Coronary artery (tissue), 2 donors: ENCODE measurements at regions not wholly inside any gene's neighbourhood (a gene's known extent, or its start where the extent isn't known, plus 50 kb on each side); places are given as distances from the start of the nearest gene placed in this dataset.
A peak's percentile ranks its signal among the peaks of the same experiment; 100 is the strongest.

Experiments
- DNase-seq: peaks from one replicate; pipeline ENCODE4 v3.0.0-alpha.2; 2017; ENCODE audit warnings: low spot score
- H3K27ac ChIP-seq, 2 donors: fragments of 200-600 bp; sonication (generic); one replicate each; pipeline ENCODE4 v1.5.1; 2016 to 2019
- H3K4me3 ChIP-seq: fragments of 200-600 bp; sonication (generic); 2 replicates; pipeline ENCODE4 v1.5.1; 2016; ENCODE audit warnings: mild to moderate bottlenecking, moderate library complexity
- TF ChIP-seq, protein P1 (sequence below): fragments of 200-600 bp; sonication (generic); IDR thresholded peaks from one replicate; pipeline ENCODE4 v1.5.1; 2019; ENCODE audit warnings: antibody characterized with exemption

DNA sequence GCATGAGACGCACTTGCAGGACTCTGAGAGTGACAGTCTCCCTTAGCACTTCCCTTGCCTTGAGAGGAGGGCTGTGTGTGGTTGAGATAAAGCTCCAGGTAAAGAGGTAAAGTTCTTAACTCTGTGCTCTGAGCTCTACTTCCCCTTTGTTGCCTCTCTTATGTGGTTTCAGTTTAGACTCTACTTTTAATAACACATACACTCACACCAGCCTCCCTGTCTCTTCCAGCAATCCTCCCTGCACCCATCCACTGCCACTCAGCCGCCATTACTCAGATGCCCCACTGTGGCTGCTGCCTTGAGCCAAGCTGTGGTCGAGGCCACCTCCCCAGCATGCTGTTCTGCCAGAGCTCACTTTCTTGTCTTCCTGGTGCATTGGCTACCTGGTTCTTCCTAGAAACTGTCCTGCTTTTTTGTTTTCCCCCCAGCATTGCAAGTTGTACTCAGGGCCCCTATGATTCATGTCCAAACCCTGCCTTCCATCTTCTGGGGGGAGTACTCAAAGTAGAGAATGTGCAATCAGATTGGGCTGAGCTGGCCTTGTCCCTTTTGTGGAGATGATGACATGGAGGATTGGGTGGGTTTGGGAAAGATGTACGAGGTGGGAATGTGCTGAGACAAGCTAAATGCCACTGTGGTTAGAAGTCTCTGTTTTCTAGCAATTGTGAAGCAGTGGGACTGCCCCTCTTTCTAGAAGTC is 115.5 kb upstream of the PARP11 start:
- TF ChIP-seq, protein P1, sequence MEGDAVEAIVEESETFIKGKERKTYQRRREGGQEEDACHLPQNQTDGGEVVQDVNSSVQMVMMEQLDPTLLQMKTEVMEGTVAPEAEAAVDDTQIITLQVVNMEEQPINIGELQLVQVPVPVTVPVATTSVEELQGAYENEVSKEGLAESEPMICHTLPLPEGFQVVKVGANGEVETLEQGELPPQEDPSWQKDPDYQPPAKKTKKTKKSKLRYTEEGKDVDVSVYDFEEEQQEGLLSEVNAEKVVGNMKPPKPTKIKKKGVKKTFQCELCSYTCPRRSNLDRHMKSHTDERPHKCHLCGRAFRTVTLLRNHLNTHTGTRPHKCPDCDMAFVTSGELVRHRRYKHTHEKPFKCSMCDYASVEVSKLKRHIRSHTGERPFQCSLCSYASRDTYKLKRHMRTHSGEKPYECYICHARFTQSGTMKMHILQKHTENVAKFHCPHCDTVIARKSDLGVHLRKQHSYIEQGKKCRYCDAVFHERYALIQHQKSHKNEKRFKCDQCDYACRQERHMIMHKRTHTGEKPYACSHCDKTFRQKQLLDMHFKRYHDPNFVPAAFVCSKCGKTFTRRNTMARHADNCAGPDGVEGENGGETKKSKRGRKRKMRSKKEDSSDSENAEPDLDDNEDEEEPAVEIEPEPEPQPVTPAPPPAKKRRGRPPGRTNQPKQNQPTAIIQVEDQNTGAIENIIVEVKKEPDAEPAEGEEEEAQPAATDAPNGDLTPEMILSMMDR: no peak
- H3K4me3 ChIP-seq: no peak overlapping the region
- H3K27ac ChIP-seq: no peak overlapping the region
- DNase-seq: no peak

DNA sequence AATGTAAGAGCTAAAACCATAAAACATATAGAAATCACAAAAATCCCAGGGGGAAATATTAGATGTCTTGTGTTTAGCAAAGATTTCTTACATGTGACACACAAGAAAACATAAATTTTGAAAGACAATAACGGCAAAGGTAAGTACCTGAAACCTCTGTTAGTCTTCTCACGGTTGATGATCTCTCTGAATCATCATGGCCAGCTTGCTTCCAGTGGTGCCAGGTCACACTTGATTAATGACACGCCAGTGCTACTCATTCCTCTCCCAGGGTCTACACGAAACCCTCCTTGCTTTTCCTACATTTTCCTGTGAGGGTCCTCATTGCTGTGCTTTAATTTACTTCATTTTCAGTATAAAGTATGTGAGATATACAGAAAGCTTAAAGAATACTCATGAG is 114.4 kb upstream of the PARP11 start:
- Histone ChIP-seq H3K4me3 (no peak overlapping the region), H3K27ac (no peak overlapping the region)
- DNase-seq: no peak
- TF ChIP-seq, protein P1: no peak

DNA sequence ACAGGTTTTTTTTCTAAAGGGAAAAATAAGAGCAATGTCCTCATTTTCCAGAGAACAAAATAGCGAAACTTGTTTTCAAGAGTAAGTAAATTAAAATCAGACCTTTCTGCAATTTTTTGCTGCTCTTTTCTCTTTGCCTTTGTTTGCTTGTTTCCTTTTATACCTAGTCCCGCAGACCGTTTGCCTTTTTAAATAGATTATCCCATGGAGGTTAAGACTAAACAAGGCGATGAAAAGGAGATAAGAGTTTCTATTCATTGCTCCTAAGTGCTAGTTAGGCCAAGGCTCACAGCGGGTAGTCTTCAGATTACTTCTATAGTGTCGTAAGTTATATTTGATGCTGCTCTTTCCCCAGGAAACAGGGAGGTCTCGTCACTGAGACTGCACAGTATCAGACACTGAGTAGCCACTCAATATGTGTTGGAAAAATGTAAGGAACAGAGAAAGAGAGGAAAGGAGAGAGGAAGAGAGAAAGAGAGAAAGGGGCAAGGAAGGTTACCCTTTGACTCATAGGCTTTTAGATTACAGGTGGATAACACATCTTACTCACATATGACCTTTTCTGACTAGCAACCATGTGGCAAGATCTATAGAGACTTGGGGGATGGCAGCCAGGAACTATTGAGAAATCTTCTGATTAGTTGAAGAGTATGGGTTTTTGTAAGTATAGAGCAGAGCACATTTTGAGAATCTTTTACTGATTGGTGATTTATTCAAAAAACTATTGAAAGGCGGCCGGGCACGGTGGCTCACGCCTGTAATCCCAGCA is 107.5 kb upstream of the PARP11 start:
- TF ChIP-seq, protein P1: no peak
- no peak for DNase-seq

DNA sequence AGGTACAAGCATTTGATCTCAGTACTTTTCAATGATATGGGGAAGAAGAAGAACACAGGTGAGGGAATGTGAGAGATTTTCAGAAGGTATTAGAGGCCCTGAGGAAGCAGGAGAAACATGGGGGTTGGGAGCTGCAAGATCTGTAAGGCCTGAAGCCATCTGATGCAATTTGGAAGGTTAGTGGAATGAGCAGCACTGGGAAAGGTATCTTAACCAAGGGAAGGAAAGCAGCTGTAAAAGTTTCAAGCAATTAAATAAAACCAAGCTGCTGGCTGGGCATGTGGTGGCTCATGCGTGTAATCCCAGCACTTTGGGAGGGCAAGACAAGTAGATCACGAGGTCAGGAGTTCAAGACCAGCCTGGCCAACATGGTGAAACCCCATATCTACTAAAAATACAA is 104.4 kb upstream of the PARP11 start:
- no peak overlapping the region for H3K4me3 ChIP-seq
- peak; percentile 35 for DNase-seq
- TF ChIP-seq, protein P1: no peak
- H3K27ac ChIP-seq: no peak overlapping the region

More for the DNA sequence above, 107.5 kb upstream of the PARP11 start:
- Histone ChIP-seq H3K27ac (no peak overlapping the region), H3K4me3 (no peak overlapping the region)

DNA sequence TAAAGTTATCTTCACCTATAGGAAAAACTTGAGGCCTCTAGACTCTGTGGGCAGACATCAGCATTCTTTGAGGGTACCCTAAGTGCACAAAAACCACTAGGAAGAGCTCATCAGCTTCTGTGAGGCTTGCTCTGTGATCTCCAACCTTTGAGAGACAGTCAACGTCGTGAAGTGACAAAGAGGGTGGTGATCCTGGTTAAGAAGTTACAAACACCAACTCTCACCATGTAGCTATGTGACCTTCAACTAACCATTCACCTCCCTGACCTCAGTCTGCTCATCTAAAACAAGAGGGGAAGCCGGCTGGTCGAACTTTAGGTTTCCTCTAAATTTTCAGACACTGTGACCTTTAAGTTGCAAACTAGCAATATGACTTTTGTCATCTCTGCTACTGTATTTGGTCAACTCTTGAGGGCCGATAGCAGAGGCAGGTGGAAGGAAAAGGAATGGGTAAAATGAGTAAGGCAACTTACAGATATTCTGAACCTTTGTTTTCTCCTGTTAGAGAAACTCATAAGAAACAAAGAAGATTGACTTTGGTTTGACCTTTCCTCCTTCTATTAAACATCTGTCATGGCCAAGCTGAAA is 103.2 kb upstream of the PARP11 start:
- Histone ChIP-seq H3K4me3 (no peak overlapping the region), H3K27ac (no peak overlapping the region)
- TF ChIP-seq, protein P1: no peak
- DNase-seq: peak; percentile 5

DNA sequence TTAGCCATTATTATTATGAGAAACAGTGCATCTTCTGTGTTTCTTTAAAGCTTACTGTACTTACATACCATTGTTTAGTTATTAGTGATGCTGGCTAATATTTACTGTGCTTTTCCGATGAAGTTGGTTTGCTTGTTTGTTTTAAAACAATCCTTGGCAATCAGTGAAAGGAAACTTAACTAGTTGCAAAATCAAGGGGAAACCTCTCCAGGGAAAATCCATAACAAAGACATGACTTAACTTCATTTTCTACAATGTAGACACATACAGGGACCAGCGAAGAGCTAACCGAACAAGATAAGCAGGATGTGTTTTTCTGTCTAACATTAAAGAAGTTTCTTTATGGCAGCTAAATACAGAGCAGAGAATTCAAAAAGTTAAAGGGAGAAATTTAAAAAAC is 102.5 kb upstream of the PARP11 start:
- DNase-seq: no peak
- no peak overlapping the region for H3K4me3 ChIP-seq
- TF ChIP-seq, protein P1: no peak
- H3K27ac ChIP-seq: no peak overlapping the region
